NCI-H1694 treated with DMSO at 0.1 percent for 48 hours (cell line): ENCODE measurements at regions not wholly inside any gene's neighbourhood (a gene's known extent, or its start where the extent isn't known, plus 50 kb on each side); places are given as distances from the start of the nearest gene placed in this dataset.

Experiments
- DNase-seq: peaks from one replicate; lab custom pipeline; 2025; lab: John Stamatoyannopoulos, UW

- no peak for DNase-seq
Measured at GRCh38 chr6:37105148-37106050, 64.6 kb upstream of the PIM1 start.

GRCh38 chr6:37106051-37106363 lies 63.9 kb upstream of the PIM1 start:
- DNase-seq, result no peak

DNA sequence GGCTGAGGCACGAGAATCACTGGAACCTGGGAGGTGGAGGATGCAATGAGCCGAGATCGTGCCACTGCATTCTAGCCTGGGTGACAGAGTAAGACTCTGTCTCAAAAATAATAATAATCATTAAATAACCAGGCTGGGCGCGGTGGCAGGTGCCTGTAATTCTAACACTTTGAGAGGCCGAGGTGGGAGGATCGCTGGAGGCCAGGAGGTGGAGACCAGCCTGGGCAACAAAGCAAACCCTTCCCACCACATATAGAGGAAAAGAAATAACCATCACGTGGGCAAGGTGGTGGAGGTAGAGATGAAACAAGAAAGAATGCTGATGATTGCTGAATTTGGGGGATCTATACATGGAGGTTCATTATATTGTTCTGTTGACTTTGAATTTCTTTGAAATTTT lies 63.4 kb upstream of the PIM1 start:
- no peak for DNase-seq

GRCh38 chr6:37106982-37107491 lies 62.9 kb upstream of the PIM1 start:
- no peak for DNase-seq

DNA sequence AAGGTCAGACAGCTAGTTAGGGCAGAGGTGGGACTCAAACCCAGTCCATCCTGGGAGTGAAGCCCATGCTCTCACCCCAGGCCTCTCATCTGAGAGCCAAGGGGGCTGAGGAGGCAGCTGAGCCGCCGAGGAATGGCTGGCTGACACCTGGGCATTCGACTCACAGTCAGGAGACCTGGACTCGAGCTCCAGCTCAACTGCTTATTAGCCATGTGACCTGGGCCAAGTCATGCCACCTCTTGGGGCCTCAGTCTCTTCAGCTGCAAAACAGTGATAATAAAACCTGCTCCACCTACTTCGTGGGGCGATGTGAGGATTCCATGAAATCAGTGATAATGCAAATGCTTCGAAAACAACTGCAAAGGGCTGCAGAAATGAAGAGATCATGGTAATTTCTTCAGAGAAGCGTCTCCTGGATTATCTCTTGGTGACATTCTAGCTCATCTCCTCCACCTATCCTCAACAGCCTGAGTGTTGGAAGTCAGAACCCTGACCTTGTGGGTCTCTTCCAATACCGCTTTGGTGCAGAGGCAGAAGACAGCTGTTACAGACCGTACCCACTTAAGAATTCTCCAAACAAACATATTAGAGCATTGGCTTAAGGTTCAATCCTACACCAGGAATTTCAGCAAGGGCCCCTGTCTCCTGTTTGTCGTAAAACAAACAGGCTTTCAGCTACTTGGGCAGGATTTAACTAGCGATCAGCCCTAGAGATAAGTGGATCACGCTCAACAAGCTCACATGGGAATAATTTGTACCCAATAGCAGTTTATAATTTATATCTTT lies 60.0 kb upstream of the PIM1 start:
- DNase-seq, result no peak

GRCh38 chr6:37110500-37111461 lies 59.2 kb upstream of the PIM1 start:
- no peak for DNase-seq

DNA sequence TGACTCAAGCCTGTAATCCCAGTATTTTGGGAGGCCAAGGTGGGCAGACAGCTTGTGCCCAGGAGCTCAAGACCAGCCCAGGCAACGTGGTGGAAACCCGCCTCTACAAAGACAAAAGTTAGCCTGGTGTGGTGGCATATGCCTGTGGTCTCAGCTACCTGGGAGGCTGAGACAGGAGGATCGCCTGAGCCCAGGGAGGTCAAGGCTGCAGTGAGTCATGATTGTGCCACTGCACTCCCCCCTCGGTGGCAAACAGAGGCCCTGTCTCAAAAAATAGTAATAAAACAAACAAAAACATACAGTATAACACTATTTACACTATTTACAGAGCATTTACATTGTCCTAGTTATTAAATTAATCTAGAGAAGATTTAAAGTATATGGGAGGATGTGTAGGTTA lies 56.0 kb upstream of the PIM1 start:
- DNase-seq, result no peak

GRCh38 chr6:37114612-37115011 lies 55.3 kb upstream of the PIM1 start:
- DNase-seq, result no peak

DNA sequence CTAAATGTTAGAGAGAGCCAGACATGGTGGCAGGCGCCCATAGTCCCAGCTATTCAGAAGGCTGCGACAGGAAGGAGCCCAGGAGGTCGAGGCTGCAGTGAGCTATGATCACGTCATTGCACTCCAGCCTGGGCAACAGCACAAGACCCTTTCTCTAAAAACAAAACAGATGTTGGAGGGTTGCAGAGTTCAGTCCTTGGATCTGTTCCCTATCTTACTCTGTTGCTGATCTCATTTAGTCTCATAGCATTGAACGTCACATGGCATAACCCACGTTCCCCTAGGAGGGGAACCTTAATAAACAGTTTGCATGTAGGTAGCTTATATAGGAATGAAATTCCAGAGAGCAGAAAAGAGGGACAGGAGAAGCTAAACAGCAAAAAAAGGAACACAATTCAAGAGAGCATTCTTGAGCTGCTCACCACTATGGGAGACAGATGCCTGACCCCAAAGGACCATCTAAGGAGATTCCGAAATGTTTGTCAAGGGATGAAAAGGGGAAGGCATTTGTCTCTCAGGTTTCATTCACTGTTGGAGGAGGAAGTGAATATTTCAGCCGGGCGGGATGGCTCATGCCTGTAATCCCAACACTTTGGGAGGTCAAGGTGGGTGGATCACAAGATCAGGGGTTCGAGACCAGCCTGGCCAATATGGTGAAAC lies 54.6 kb upstream of the PIM1 start:
- DNase-seq, result no peak

DNA sequence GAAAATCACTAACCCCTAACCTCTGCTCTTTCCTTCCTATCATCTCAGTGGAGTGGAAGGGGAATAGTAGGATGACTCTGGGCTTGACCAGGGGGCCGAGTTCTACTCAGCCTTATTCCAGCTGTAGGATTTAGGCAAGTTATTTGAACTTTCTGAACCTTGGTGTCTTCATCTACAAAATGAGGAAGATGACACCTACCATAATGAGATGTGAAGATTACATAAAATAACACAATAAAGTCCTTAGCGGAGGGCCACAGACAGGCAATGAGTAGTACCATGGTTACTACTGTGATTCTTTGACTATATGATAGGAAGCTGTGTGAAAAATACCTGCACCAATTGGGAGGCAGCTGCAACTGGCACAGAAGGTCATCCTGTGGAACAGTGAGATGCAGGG lies 53.6 kb upstream of the PIM1 start:
- no peak for DNase-seq

GRCh38 chr6:37119387-37119886 lies 50.5 kb upstream of the PIM1 start:
- no peak for DNase-seq
